Spleen (tissue), 11 donors: ENCODE measurements at regions not wholly inside any gene's neighbourhood (a gene's known extent, or its start where the extent isn't known, plus 50 kb on each side); places are given as distances from the start of the nearest gene placed in this dataset.

ENCODE experiments used
- DNase-seq: peaks from one replicate; pipeline ENCODE4 v3.0.0-alpha.2; 2020
- H3K27ac ChIP-seq, 8 donors: fragments of 200-600 bp; sonication (generic) in 7 of 8; 1 replicate in 4 of 8; 2 replicates in 4 of 8; pipeline versions ENCODE4 v1.5.0 to v1.8.0; 2016 to 2021; ENCODE audit warnings: inconsistent platforms in 4 of 8, mild to moderate bottlenecking in 4 of 8, moderate library complexity in 1 of 8
- H3K27me3 ChIP-seq, 7 donors: fragments of 200-600 bp; sonication (generic) in 6 of 7; replicated peaks in 1 of 7; 1 replicate in 4 of 7; 2 replicates in 3 of 7; pipeline versions ENCODE4 v1.5.0 to v1.8.0; 2016 to 2021; ENCODE audit warnings: inconsistent platforms in 3 of 7, mild to moderate bottlenecking in 1 of 7
- H3K36me3 ChIP-seq, 6 donors: fragments of 200-600 bp; sonication (generic) in 5 of 6; 1 replicate in 4 of 6; 2 replicates in 2 of 6; pipeline versions ENCODE4 v1.5.0 to v1.8.0; 2016 to 2021; ENCODE audit warnings: inconsistent platforms in 2 of 6
- H3K4me1 ChIP-seq, 6 donors: fragments of 200-600 bp; sonication (generic) in 5 of 6; 1 replicate in 3 of 6; 2 replicates in 3 of 6; pipeline versions ENCODE4 v1.5.0 to v1.8.0; 2016 to 2021; ENCODE audit warnings: inconsistent platforms in 3 of 6
- H3K4me3 ChIP-seq, 8 donors: fragments of 200-600 bp; sonication (generic) in 7 of 8; 1 replicate in 4 of 8; 2 replicates in 4 of 8; pipeline versions ENCODE4 v1.5.0 to v1.8.0; 2016 to 2021; ENCODE audit warnings: inconsistent platforms in 4 of 8, mild to moderate bottlenecking in 4 of 8, moderate library complexity in 2 of 8
- H3K9me3 ChIP-seq, 8 donors: fragments of 200-600 bp; sonication (generic) in 7 of 8; 1 replicate in 4 of 8; 2 replicates in 4 of 8; pipeline versions ENCODE4 v1.5.0 to v1.8.0; 2016 to 2021; ENCODE audit warnings: inconsistent platforms in 4 of 8
- POLR2A ChIP-seq, 3 donors: fragments of 450-650 bp; IDR thresholded peaks; one replicate each; pipeline ENCODE4 v1.5.1; 2017; ENCODE audit warnings: antibody characterized with exemption in 3 of 3, mild to moderate bottlenecking in 1 of 3
- POLR2AphosphoS5 ChIP-seq, 3 donors: sonication (generic); formaldehyde crosslinking; IDR thresholded peaks; one replicate each; pipeline ENCODE4 v1.5.1; 2017; ENCODE audit warnings: antibody characterized with exemption in 3 of 3
- WGBS, 5 donors: extraction: QIAGEN DNeasy Blood & Tissue Kit in 3 of 5; methylation state at CpG; one replicate each; pipeline versions ENCODE4 v1.1.5 to v1.1.7; 2013 to 2018; 5-methylcytosine and 5-hydroxymethylcytosine counted together
- intact Hi-C: fragments of 100-400 bp; cut with DNase I; formaldehyde crosslinking; loops from one replicate; pipeline ENCODE4 v1.15.0; 2023; ENCODE audit warnings: low total_unique reads
- TF ChIP-seq, protein P1 (sequence below), 11 experiments: fragments of 200-600 bp in 7 of 11; fragments of 450-650 bp in 4 of 11; sonication (generic) in 4 of 11; IDR thresholded peaks in 8 of 11; conservative IDR thresholded peaks in 3 of 11; 1 replicate in 7 of 11; 2 replicates in 4 of 11; pipeline versions ENCODE4 v1.4.0 to v1.8.0; 2016 to 2021; ENCODE audit warnings: antibody characterized with exemption in 11 of 11, inconsistent platforms in 4 of 11, mild to moderate bottlenecking in 1 of 11
- donor health status: healthy with polysubstance abuse.
- donor health status: DM: no; HTN: no; CAD: no; lungs with moderate emphysema.
- donor health status: DM: no; HTN: no; CAD: no.
- donor health status: Bipolar disorder and iron deficiency.
- donor health status: healthy.
- donor health status: DM: no; HTN: no; CAD: no.
- donor health status: DM: yes; HTN: yes; CAD: no.

DNA sequence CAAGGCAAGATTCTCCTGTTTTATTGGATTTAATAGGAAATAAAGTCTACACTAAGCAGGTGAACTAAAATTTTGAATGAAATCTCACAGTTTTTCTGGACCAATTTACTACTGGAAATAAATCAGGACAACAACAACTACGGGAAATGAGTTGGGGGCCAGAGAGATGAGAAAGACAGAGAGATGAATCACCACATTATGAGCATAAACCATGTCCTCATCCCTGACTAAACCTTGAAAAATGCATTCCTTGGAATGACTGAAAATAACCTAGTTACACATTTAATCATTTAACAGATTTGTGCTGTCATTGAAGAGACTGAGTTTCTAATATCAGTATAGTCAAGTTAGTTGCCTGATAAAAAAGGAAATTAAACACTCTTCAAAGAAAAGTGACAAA lies 608.4 kb upstream of the KCND2 start:
- Histone ChIP-seq H3K27me3 (no peaks in the 10 kb centered on the region), H3K36me3 (no peaks in the 10 kb centered on the region), H3K9me3 (peaks cover 0 to 13% (median 0%) of the 10 kb centered on the region in 8 donors), H3K27ac (no peak overlapping the region), H3K4me1 (no peaks in the 10 kb centered on the region), H3K4me3 (no peak overlapping the region)
- no peak for DNase-seq
- 43 to 81% (median 69%) methylated on average over 1 of the region's 1 CpG for WGBS, 5 donors
- no peak for TF ChIP-seq POLR2AphosphoS5 (IDR thresholded peaks at IDR 0.05)
- TF ChIP-seq POLR2A (IDR thresholded peaks at IDR 0.05) = no peak
- TF ChIP-seq, protein P1, sequence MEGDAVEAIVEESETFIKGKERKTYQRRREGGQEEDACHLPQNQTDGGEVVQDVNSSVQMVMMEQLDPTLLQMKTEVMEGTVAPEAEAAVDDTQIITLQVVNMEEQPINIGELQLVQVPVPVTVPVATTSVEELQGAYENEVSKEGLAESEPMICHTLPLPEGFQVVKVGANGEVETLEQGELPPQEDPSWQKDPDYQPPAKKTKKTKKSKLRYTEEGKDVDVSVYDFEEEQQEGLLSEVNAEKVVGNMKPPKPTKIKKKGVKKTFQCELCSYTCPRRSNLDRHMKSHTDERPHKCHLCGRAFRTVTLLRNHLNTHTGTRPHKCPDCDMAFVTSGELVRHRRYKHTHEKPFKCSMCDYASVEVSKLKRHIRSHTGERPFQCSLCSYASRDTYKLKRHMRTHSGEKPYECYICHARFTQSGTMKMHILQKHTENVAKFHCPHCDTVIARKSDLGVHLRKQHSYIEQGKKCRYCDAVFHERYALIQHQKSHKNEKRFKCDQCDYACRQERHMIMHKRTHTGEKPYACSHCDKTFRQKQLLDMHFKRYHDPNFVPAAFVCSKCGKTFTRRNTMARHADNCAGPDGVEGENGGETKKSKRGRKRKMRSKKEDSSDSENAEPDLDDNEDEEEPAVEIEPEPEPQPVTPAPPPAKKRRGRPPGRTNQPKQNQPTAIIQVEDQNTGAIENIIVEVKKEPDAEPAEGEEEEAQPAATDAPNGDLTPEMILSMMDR (IDR thresholded peaks at IDR 0.05 in 8 of 11, conservative IDR thresholded peaks at IDR 0.05 in 3 of 11) = no peak
- intact Hi-C loops = no loop called here

DNA sequence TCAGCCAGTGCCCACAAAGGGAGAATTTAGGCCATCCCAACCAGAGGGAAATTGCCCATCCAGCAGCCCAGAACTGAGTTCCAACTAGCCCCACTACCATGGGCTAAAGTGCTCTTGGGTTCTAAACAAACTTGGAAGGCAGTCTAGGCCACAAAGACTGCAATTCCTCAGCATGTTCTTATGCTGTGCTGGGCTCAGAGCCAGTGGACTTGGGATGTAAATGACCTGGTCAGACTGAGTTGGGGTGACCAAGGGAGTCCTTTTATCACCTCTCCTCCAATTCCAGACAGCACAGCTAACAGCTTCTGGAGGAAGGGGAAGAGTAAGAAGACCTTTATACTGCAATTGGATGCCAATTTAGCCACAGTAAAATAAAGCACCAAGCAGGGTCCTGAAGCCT lies 607.2 kb upstream of the KCND2 start:
- Histone ChIP-seq H3K27ac (no peak overlapping the region), H3K4me1 (no peaks in the 10 kb centered on the region), H3K9me3 (peaks cover 0 to 13% (median 0%) of the 10 kb centered on the region in 8 donors), H3K4me3 (no peak overlapping the region), H3K27me3 (no peaks in the 10 kb centered on the region), H3K36me3 (no peaks in the 10 kb centered on the region)
- intact Hi-C loops = no loop called here
- no peak for DNase-seq
- TF ChIP-seq, protein P1 (IDR thresholded peaks at IDR 0.05 in 8 of 11, conservative IDR thresholded peaks at IDR 0.05 in 3 of 11) = no peak
- TF ChIP-seq POLR2A (IDR thresholded peaks at IDR 0.05) (no peak), POLR2AphosphoS5 (IDR thresholded peaks at IDR 0.05) (no peak)

DNA sequence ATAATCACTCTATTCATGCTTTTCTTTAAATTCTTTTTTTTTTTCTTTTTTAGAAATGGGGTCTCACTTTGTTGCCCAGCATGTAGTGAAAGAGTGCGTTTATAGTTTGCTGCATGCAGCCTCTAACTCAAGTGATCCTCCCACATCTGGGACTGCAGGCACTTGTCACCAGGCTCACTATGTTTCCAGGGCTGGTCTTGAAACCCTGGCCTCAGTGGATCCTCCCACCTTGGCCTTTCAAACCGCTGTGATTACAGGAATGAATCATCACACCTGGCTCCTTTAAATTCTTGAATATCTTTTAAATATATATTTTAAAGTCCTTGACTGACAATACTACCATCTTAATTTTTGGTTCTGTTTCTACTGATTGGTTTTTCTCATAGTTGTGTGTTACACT lies 591.6 kb upstream of the KCND2 start:
- intact Hi-C loops = no loop called here

DNA sequence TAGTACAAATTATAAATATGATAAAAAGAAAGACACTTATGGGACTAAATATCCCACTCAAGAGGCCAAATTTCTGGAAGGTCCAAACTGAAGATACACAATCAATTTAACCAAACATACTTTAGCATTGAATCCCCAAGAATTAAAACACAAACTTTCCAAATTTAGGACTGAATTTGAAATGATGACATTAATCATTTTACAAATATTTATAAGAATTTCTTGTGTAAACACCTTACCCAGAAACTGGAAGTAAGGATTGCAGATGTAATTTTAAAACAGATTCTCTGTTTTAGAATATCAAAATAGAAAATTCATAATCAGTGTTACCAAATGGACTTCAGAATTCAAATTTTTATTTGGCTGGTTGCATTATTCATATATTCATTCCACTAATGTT lies 588.2 kb upstream of the KCND2 start:
- H3K27me3 ChIP-seq = no peaks in the 10 kb centered on the region
- no peaks in the 10 kb centered on the region for H3K36me3 ChIP-seq
- H3K9me3 ChIP-seq = no peaks in the 10 kb centered on the region
- DNase-seq = no peak
- no peak overlapping the region for H3K4me3 ChIP-seq
- intact Hi-C loops = no loop called here
- H3K27ac ChIP-seq = no peak overlapping the region
- TF ChIP-seq POLR2AphosphoS5 (IDR thresholded peaks at IDR 0.05) (no peak), POLR2A (IDR thresholded peaks at IDR 0.05) (no peak)
- TF ChIP-seq, protein P1 (IDR thresholded peaks at IDR 0.05 in 8 of 11, conservative IDR thresholded peaks at IDR 0.05 in 3 of 11) = no peak
- no peaks in the 10 kb centered on the region for H3K4me1 ChIP-seq

More for the DNA sequence above, 591.6 kb upstream of the KCND2 start:
- Histone ChIP-seq H3K4me1 (no peaks in the 10 kb centered on the region), H3K27me3 (no peaks in the 10 kb centered on the region), H3K9me3 (no peaks in the 10 kb centered on the region), H3K27ac (no peak overlapping the region), H3K36me3 (no peaks in the 10 kb centered on the region), H3K4me3 (no peak overlapping the region)
- WGBS, 5 donors = 53 to 72% (median 66%) methylated on average over 2 of the region's 2 CpGs
- DNase-seq = no peak
- no peak for TF ChIP-seq POLR2A (IDR thresholded peaks at IDR 0.05)
- TF ChIP-seq POLR2AphosphoS5 (IDR thresholded peaks at IDR 0.05) = no peak
- TF ChIP-seq, protein P1 (IDR thresholded peaks at IDR 0.05 in 8 of 11, conservative IDR thresholded peaks at IDR 0.05 in 3 of 11) = no peak
